Effector memory CD8-positive, alpha-beta T cell (primary cell): ENCODE measurements at regions not wholly inside any gene's neighbourhood (a gene's known extent, or its start where the extent isn't known, plus 50 kb on each side); places are given as distances from the start of the nearest gene placed in this dataset.

Experiments
- ATAC-seq: fragments of 150-1000 bp; cut with Tn5 transposase; replicated peaks from 2 replicates; pipeline ENCODE4 v1.10.0; 2021; ENCODE audit warnings: mild to moderate bottlenecking, moderate library complexity
- DNase-seq, 3 experiments: peaks; one replicate each; pipeline ENCODE4 v3.0.0; 2021
- H3K27ac Mint-ChIP-seq, 2 donors: one replicate each; pipeline ENCODE4 v1.8.0; 2022; ENCODE audit warnings: mild to moderate bottlenecking in 2 of 2, mixed read lengths in 2 of 2, moderate library complexity in 2 of 2
- H3K27me3 Mint-ChIP-seq, 2 donors: one replicate each; pipeline ENCODE4 v1.8.0; 2022; ENCODE audit warnings: mixed read lengths in 2 of 2
- H3K36me3 Mint-ChIP-seq: one replicate; pipeline ENCODE4 v1.8.0; 2022; ENCODE audit warnings: mild to moderate bottlenecking, moderate library complexity, mixed read lengths; ENCODE audit not compliant: insufficient read depth
- H3K4me1 Mint-ChIP-seq, 2 donors: one replicate each; pipeline ENCODE4 v1.8.0; 2022; ENCODE audit warnings: low read depth in 2 of 2, mixed read lengths in 2 of 2
- H3K4me3 Mint-ChIP-seq, 2 donors: one replicate each; pipeline ENCODE4 v1.8.0; 2022; ENCODE audit warnings: mild to moderate bottlenecking in 2 of 2, mixed read lengths in 2 of 2, moderate library complexity in 2 of 2
- H3K9me3 Mint-ChIP-seq, 2 donors: one replicate each; pipeline ENCODE4 v1.8.0; 2022; ENCODE audit warnings: mixed read lengths in 2 of 2

GRCh38 chr10:78584681-78585080 is 484.1 kb upstream of the ZMIZ1 start:
- Mint-ChIP-seq H3K27me3 (peaks cover 0 to 16% of the 10 kb centered on the region in 2 donors), H3K4me1 (no peaks in the 10 kb centered on the region), H3K36me3 (no peaks in the 10 kb centered on the region), H3K9me3 (no peaks in the 10 kb centered on the region), H3K4me3 (no peak overlapping the region), H3K27ac (no peak overlapping the region)
- ATAC-seq: no peak
- DNase-seq: no peak

- Mint-ChIP-seq H3K4me1 (no peaks in the 10 kb centered on the region), H3K9me3 (no peaks in the 10 kb centered on the region), H3K27ac (no peak overlapping the region), H3K4me3 (no peak overlapping the region), H3K36me3 (no peaks in the 10 kb centered on the region), H3K27me3 (peaks cover 0 to 16% of the 10 kb centered on the region in 2 donors)
- ATAC-seq (no peak), DNase-seq (no peak)
These were observed 482.8 kb upstream of the ZMIZ1 start for GRCh38 chr10:78585952-78586351.

- no peaks in the 10 kb centered on the region for H3K36me3 Mint-ChIP-seq
- H3K27ac Mint-ChIP-seq: no peak overlapping the region
- H3K4me1 Mint-ChIP-seq: no peaks in the 10 kb centered on the region
- no peaks in the 10 kb centered on the region for H3K9me3 Mint-ChIP-seq
- peaks cover 0 to 13% of the 10 kb centered on the region in 2 donors for H3K27me3 Mint-ChIP-seq
- no peak overlapping the region for H3K4me3 Mint-ChIP-seq
- ATAC-seq (no peak), DNase-seq (no peak)
These were observed 480.5 kb upstream of the ZMIZ1 start for GRCh38 chr10:78588194-78588811.

- H3K27ac Mint-ChIP-seq: no peak overlapping the region
- no peaks in the 10 kb centered on the region for H3K9me3 Mint-ChIP-seq
These were observed 479.1 kb upstream of the ZMIZ1 start for GRCh38 chr10:78589687-78590086.

GRCh38 chr10:78591066-78591465 is 477.7 kb upstream of the ZMIZ1 start:
- no peaks in the 10 kb centered on the region for H3K36me3 Mint-ChIP-seq
- DNase-seq (no peak), ATAC-seq (no peak)
- peaks cover 6 to 14% of the 10 kb centered on the region in 2 donors for H3K27me3 Mint-ChIP-seq
- H3K9me3 Mint-ChIP-seq: no peaks in the 10 kb centered on the region
- no peak overlapping the region for H3K4me3 Mint-ChIP-seq
- no peaks in the 10 kb centered on the region for H3K4me1 Mint-ChIP-seq
- no peak overlapping the region for H3K27ac Mint-ChIP-seq

More at GRCh38 chr10:78589687-78590086, 479.1 kb upstream of the ZMIZ1 start:
- Mint-ChIP-seq H3K36me3 (no peaks in the 10 kb centered on the region), H3K4me3 (no peak overlapping the region), H3K4me1 (no peaks in the 10 kb centered on the region), H3K27me3 (no peaks in the 10 kb centered on the region)
- ATAC-seq: no peak
- DNase-seq: no peak

GRCh38 chr10:78594559-78595268 is 474.1 kb upstream of the ZMIZ1 start:
- DNase-seq: no peak
- H3K36me3 Mint-ChIP-seq: no peaks in the 10 kb centered on the region
- H3K27ac Mint-ChIP-seq: no peak overlapping the region

GRCh38 chr10:78595269-78595619 is 473.5 kb upstream of the ZMIZ1 start:
- no peak overlapping the region for H3K27ac Mint-ChIP-seq
- ATAC-seq: no peak
- no peak overlapping the region for H3K4me3 Mint-ChIP-seq
- H3K4me1 Mint-ChIP-seq: no peaks in the 10 kb centered on the region
- H3K9me3 Mint-ChIP-seq: no peaks in the 10 kb centered on the region
- peaks cover 19 to 47% of the 10 kb centered on the region in 2 donors for H3K27me3 Mint-ChIP-seq
- no peak for DNase-seq
- no peaks in the 10 kb centered on the region for H3K36me3 Mint-ChIP-seq

More at GRCh38 chr10:78594559-78595268, 474.1 kb upstream of the ZMIZ1 start:
- ATAC-seq: no peak
- peaks cover 19 to 43% of the 10 kb centered on the region in 2 donors for H3K27me3 Mint-ChIP-seq
- no peaks in the 10 kb centered on the region for H3K9me3 Mint-ChIP-seq
- H3K4me3 Mint-ChIP-seq: no peak overlapping the region
- H3K4me1 Mint-ChIP-seq: no peaks in the 10 kb centered on the region

GRCh38 chr10:78596556-78596955 is 472.2 kb upstream of the ZMIZ1 start:
- Mint-ChIP-seq H3K4me3 (no peak overlapping the region), H3K27me3 (peaks cover 25 to 60% of the 10 kb centered on the region in 2 donors), H3K4me1 (no peaks in the 10 kb centered on the region), H3K27ac (no peak overlapping the region), H3K36me3 (peaks cover 3% of the 10 kb centered on the region), H3K9me3 (no peaks in the 10 kb centered on the region)
- DNase-seq (no peak), ATAC-seq (no peak)

- no peak for ATAC-seq
- Mint-ChIP-seq H3K36me3 (peaks cover 3% of the 10 kb centered on the region), H3K9me3 (no peaks in the 10 kb centered on the region), H3K27me3 (peaks cover 25 to 73% of the 10 kb centered on the region in 2 donors), H3K27ac (no peak overlapping the region), H3K4me3 (no peak overlapping the region), H3K4me1 (no peaks in the 10 kb centered on the region)
- DNase-seq: no peak
These were observed 470.8 kb upstream of the ZMIZ1 start for GRCh38 chr10:78597796-78598555.

GRCh38 chr10:78599122-78599853 is 469.5 kb upstream of the ZMIZ1 start:
- peaks cover 3% of the 10 kb centered on the region for H3K36me3 Mint-ChIP-seq

GRCh38 chr10:78600121-78600665 is 468.6 kb upstream of the ZMIZ1 start:
- H3K4me1 Mint-ChIP-seq: no peaks in the 10 kb centered on the region
- no peak for DNase-seq
- H3K27me3 Mint-ChIP-seq: peaks cover 30 to 87% of the 10 kb centered on the region in 2 donors
- H3K4me3 Mint-ChIP-seq: no peak overlapping the region
- H3K9me3 Mint-ChIP-seq: no peaks in the 10 kb centered on the region
- no peak overlapping the region for H3K27ac Mint-ChIP-seq
- peaks cover 3% of the 10 kb centered on the region for H3K36me3 Mint-ChIP-seq
- no peak for ATAC-seq

More at GRCh38 chr10:78599122-78599853, 469.5 kb upstream of the ZMIZ1 start:
- Mint-ChIP-seq H3K4me3 (no peak overlapping the region), H3K9me3 (no peaks in the 10 kb centered on the region), H3K4me1 (no peaks in the 10 kb centered on the region), H3K27me3 (peaks cover 25 to 83% of the 10 kb centered on the region in 2 donors), H3K27ac (no peak overlapping the region)
- DNase-seq: no peak
- no peak for ATAC-seq

GRCh38 chr10:78600740-78601139 is 468.0 kb upstream of the ZMIZ1 start:
- Mint-ChIP-seq H3K36me3 (peaks cover 3% of the 10 kb centered on the region), H3K27ac (no peak overlapping the region), H3K27me3 (peaks cover 27 to 81% of the 10 kb centered on the region in 2 donors), H3K4me1 (no peaks in the 10 kb centered on the region), H3K9me3 (no peaks in the 10 kb centered on the region), H3K4me3 (no peak overlapping the region)
- DNase-seq (no peak), ATAC-seq (no peak)
